ENCODE measurements at regions not wholly inside any gene's neighbourhood (a gene's known extent, or its start where the extent isn't known, plus 50 kb on each side); places are given as distances from the start of the nearest gene placed in this dataset.
A peak's percentile ranks its signal among the peaks of the same experiment; 100 is the strongest.

GRCh38 chr1:184806296-184806721 is 51.7 kb upstream of the EDEM3 start:
- no peak for TF ChIP-seq CTCF (conservative IDR thresholded peaks at IDR 0.05)
- no peak overlapping the region for H3K4me3 Mint-ChIP-seq
- H3K9me3 Mint-ChIP-seq = no peaks in the 10 kb centered on the region
- H3K27me3 Mint-ChIP-seq = peaks cover 7% of the 10 kb centered on the region
- H3K27ac Mint-ChIP-seq = no peak overlapping the region
- DNase-seq (ENCODE audit: extremely low spot score, unreplicated experiment) = no peak
- H3K4me1 Mint-ChIP-seq (ENCODE audit: unreplicated experiment) = peaks cover 5% of the 10 kb centered on the region
- H3K36me3 Mint-ChIP-seq = no peaks in the 10 kb centered on the region

GRCh38 chr1:184805667-184806295 is 51.1 kb upstream of the EDEM3 start:
- peak; percentile 85 for DNase-seq (ENCODE audit: extremely low spot score, unreplicated experiment)
- Mint-ChIP-seq H3K27ac (no peak overlapping the region), H3K9me3 (no peaks in the 10 kb centered on the region), H3K36me3 (no peaks in the 10 kb centered on the region), H3K4me1 (ENCODE audit: unreplicated experiment) (peaks cover 5% of the 10 kb centered on the region), H3K27me3 (peaks cover 7% of the 10 kb centered on the region), H3K4me3 (no peak overlapping the region)
- peak; percentile 97 for TF ChIP-seq CTCF (conservative IDR thresholded peaks at IDR 0.05)

Measured in type B pancreatic cell (in vitro differentiated cells).